ENCODE measurements at regions not wholly inside any gene's neighbourhood (a gene's known extent, or its start where the extent isn't known, plus 50 kb on each side); places are given as distances from the start of the nearest gene placed in this dataset.

DNA sequence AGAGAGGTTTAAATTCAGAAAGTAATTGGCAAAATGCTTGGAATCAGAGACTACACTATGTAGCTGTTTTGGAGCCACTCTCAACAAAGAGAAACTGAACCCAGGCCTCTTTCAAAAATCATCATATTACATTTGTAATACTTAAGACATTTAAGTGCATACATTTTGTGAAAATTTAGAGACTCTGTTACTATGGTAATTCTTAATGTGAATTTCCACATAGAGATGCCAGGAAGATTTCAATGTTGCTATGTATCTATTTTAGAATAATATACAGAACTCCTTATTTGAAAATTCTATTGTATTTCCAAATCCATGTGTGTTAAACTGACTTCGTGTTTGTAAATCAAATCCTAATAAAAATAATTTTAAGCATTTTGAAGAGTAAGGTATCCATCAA lies 1260.9 kb upstream of the C9orf72 start:
- in situ Hi-C loops (cut with HindIII; ENCODE audit: low pct_ligation_motif_present, low pct_unique_long_range_greater_than_20kb, low sequenced_read_pairs) = no loop called here
- no peak for DNase-seq

DNA sequence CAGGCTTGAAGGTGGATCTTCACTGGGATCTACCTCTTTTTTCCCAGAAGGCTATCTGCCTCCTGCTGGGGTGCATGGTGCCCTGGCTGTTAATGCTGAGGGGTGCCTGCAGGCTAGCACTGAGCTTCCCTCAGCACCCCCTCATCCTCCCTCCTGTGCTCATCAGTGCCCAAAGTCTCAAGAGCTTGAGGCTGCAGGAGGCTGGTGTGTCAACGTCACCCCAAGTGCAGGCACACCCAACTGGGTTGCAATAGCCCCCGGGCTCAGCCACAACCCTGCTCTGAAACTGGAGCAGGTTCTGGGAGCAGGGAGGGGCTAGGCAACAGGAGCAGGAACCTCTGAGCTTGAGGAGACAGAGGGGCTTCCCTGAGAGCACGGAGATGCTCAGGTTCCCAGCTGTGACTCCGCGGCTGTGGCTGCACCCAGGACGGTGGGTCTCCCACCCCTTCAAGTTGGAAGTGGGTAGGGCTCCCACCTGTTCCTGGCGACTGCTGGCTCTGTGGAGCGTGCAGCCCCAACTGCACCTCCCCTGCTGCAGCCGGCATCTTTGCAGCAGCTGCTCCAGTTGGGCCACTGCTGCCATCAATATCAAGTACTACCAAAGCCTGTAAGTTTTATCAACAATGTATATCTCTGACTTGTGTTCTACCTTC lies 1266.6 kb upstream of the C9orf72 start:
- in situ Hi-C loops (cut with HindIII; ENCODE audit: low pct_ligation_motif_present, low pct_unique_long_range_greater_than_20kb, low sequenced_read_pairs) = no loop called here
- DNase-seq = no peak

DNA sequence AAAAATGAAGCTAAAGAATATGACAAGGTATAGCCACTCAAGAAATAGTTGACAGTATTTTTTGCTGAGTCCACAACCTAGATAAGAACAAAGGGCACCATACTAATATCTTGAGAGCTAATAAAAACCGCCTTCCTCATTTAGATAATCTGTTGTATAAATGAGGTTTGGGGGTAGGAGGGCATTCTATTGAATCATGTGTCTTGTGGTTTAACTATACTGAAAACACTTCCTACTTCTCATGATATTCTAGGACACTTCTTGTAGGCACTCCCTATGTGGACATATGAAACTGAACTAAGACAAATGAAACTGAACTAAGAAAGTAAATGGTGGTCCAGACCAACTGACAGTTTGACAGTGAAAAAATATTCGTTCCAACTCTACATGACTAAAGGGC lies 1268.5 kb upstream of the C9orf72 start:
- DNase-seq = no peak
- in situ Hi-C loops (cut with HindIII; ENCODE audit: low pct_ligation_motif_present, low pct_unique_long_range_greater_than_20kb, low sequenced_read_pairs) = no loop called here

DNA sequence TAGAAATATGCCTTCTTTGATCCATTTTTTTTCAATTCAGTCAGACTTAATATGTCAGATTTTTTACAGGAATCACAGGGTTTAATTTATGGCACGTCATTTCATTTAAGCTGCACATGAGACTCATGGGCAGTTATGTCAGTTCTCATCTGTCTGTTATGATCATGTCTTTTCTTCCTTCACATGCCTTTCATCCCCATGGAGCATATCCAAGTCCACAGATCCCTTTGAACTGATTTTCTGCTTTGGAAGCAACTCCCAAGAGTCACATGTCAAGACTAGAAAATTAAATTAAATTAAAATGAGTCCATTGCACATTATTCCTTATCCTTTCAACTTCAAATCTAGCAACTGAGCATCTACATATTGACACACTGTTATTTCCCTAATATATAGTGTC lies 1274.0 kb upstream of the C9orf72 start:
- in situ Hi-C loops (cut with HindIII; ENCODE audit: low pct_ligation_motif_present, low pct_unique_long_range_greater_than_20kb, low sequenced_read_pairs) = no loop called here
- DNase-seq = no peak

DNA sequence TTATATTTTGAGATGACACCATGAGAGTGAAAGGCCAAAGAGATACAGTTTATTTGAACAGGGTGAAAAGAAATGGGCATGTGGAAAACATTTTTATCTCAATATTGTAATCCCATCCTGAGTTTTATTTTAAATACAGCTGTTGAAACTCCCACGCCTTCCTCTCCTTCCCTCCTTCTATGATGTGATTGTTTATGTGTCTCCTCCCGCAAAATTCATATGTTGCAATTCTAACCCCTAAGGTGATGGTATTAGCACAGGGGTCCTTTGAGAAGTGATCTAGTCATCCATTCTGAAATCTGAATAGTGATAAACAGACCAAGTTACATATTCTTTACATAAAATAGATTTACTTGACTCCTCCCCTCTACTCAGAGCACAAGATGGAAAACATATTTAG lies 1275.4 kb upstream of the C9orf72 start:
- in situ Hi-C loops (cut with HindIII; ENCODE audit: low pct_ligation_motif_present, low pct_unique_long_range_greater_than_20kb, low sequenced_read_pairs) = no loop called here
- DNase-seq = no peak

DNA sequence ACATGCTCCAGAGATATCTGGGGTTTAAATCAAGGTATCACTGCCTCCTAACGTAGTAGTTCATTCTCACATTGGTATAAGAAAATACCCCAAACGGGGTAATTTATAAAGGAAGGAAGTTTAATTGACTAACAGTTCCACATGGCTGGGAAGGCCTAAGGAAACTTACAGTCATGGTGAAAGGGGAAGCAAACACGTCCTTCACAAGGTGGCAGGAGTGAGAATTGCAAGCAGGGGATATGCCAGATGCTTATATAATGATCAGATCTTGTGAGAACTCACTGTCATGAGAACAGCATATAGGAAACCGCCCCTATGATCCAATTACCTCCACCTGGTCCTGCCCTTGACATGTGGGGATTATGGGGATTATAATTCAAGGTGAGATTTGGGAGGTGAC lies 1280.2 kb upstream of the C9orf72 start:
- DNase-seq = no peak
- in situ Hi-C loops (cut with HindIII; ENCODE audit: low pct_ligation_motif_present, low pct_unique_long_range_greater_than_20kb, low sequenced_read_pairs) = no loop called here

DNA sequence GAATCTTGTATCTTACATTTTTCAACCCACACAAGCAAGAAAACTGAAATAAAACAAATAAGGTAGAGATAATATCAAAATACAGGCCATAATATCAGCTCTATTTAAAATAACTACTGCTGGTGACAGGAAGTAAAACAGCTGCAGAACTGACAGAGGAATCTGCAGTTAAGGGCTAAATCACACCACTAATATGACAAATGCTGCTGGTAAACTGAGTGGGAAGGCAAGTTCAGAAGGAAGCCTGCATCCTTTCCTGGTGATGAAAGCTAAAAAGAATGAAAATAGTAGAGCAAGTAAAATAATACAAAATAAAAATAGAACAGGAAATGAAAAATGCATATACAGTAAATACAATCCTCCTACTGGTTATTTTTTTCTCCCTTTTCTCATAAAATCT lies 1293.7 kb upstream of the C9orf72 start:
- in situ Hi-C loops (cut with HindIII; ENCODE audit: low pct_ligation_motif_present, low pct_unique_long_range_greater_than_20kb, low sequenced_read_pairs) = no loop called here
- DNase-seq = no peak

DNA sequence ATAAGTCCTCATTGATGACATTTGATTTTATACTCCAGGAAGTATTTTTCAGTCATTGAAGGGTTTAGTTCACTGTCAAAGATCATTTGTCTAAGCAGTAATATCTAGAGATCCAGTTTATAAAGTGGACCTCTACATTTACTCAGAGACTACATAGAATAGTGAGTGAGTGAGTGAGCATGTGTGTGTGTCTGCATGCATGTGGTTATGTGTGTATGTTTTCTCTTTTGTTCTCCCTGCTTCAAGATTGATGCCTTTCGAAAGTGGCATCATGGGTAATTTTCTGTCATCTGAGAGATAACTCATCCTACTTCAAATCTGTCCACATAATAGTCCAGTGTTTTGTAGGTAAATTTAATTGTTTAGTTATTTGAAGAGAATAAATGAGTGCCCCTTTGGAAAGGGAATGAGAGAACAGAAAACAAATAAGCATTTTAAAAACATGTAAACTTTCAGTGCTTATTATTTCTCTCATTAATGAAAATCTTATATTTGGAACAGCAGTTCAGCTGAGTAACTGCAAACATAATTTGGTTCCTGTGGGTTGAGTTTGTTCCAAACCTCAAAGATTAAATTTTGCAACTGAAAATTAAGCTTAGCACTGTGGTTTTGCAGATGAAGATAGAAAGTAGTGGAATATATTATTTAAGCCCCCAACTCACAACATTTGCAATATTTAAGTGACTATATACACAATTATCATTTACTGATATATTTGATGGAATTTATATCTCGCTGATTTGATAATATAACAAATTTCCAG lies 1295.1 kb upstream of the C9orf72 start:
- no peak for DNase-seq
- in situ Hi-C loops (cut with HindIII; ENCODE audit: low pct_ligation_motif_present, low pct_unique_long_range_greater_than_20kb, low sequenced_read_pairs) = no loop called here

DNA sequence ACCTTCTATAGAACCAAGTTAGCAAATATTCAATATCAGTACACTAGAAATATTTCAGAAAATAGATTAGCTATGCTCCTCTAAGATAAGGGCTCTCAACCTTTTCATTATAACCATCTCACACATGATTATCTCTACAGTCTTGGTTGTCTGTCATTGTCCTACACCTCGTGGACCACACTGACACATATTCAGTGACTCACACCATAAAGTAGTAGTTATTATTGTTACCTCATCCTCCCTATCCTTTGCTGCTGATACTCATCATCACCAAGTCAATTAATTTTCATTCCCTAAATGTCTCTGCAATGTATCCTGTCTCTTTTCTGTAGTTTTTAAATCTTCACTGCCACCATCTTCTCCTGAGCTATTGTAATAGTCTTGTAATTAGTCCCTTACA lies 1309.2 kb upstream of the C9orf72 start:
- DNase-seq = no peak
- in situ Hi-C loops (cut with HindIII; ENCODE audit: low pct_ligation_motif_present, low pct_unique_long_range_greater_than_20kb, low sequenced_read_pairs) = no loop called here

DNA sequence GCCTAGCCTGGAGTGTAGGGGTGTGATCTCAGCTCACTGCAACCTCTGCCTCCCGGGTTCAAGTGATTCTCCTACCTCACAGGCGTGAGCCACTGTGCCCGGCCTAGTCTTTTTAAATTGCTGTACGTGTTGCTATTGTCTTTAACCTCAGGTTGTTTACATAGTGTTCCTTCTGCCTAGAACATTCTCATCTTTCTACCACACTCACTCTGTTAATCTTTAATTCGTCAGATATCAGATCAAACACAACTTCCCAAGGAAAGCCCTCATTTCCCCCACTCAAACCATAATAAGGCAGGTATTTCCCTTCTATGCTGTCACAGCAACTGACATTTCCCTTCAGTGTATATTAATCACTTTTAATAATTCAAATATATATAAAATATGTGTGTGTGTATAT lies 1310.0 kb upstream of the C9orf72 start:
- no peak for DNase-seq
- in situ Hi-C loops (cut with HindIII; ENCODE audit: low pct_ligation_motif_present, low pct_unique_long_range_greater_than_20kb, low sequenced_read_pairs) = no loop called here

DNA sequence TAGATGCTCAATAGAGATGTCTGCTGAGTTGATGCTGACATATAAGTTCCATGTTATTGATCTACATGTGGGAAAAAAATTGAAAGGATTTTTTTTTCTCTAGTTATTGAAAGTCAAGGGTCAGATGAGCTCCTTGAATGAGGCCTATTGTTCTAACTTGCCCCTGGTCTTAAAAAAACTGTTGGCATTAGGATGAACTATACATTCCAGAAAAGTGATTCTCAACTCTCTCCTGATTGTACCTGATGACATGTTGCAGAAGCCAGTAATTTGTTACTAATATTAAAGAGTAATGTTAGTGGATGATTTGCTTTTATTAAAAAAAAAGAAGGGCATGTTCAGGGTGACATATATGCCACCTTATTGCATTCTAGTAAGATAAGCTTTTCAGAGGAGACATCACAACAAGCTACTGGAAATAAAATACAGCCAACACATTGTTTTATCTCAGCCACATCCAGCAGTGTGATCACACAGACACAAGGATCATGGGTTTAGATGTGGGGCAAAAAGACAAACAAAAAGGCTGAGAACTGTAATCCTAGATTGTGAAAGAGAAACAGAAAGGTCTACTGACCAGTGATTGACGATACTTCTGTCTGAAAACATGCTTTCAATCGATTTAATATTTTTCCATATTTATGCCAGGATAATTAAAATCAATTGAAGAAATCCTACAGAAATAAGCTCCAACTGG lies 1314.1 kb upstream of the C9orf72 start:
- in situ Hi-C loops (cut with HindIII; ENCODE audit: low pct_ligation_motif_present, low pct_unique_long_range_greater_than_20kb, low sequenced_read_pairs) = no loop called here

DNA sequence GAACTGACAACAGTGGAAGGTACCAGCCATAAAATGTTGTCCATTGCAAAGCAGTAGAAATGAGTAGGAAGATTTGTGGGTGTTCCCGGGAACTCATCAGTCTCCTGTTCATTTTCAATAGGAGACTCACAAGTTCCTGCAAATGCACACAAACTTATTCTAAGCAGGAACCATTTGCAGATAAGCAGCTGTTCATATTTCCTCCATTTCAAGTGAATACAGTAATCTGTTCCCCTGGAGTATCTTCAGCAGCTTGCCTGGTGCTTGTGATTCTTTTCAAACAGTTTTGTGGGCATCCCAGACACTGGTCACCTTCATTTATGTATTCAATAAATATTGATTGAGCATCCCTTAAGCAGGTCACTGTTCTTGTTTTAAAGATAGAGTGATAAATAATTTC lies 1315.5 kb upstream of the C9orf72 start:
- in situ Hi-C loops (cut with HindIII; ENCODE audit: low pct_ligation_motif_present, low pct_unique_long_range_greater_than_20kb, low sequenced_read_pairs) = no loop called here
- no peak for DNase-seq

More for the DNA sequence above, 1314.1 kb upstream of the C9orf72 start:
- no peak for DNase-seq

DNA sequence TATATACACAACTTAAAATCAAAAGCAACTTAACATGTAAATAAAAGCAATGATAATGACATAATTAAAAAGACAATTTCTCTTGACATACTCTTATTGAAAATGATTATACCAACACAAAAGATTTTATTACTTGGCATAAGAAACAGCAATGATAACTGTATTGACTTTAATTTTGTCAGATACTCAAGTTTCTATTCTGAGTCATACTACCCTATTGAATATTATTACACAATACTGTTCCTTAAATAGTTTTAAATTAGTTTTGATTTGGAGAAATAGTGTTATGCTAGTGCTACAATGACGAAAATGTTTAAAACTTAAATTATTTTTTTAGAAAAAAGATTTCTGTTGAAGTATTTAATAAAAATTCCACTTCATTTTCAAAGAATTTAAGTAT lies 1319.3 kb upstream of the C9orf72 start:
- in situ Hi-C loops (cut with HindIII; ENCODE audit: low pct_ligation_motif_present, low pct_unique_long_range_greater_than_20kb, low sequenced_read_pairs) = no loop called here
- DNase-seq = no peak

DNA sequence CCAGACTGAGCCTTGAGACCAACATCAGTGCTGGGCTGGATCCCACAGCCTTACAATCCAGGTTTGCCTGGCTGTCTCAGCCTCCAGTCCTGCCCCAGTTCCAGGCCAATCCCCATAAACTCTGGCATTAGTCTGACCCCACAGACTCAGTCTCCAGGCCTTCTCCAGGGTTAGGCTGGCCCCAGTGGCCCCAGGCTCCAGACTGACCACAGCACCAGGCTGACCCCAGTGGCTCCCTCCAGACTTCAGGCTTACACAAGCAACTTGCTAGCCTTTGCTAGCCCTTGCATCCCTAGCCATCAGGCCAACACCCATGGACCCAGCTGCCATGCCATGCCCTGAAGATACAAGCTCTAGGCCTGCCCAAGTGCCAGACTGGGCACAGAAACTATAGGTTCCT lies 1326.0 kb upstream of the C9orf72 start:
- no peak for DNase-seq
- in situ Hi-C loops (cut with HindIII; ENCODE audit: low pct_ligation_motif_present, low pct_unique_long_range_greater_than_20kb, low sequenced_read_pairs) = no loop called here

DNA sequence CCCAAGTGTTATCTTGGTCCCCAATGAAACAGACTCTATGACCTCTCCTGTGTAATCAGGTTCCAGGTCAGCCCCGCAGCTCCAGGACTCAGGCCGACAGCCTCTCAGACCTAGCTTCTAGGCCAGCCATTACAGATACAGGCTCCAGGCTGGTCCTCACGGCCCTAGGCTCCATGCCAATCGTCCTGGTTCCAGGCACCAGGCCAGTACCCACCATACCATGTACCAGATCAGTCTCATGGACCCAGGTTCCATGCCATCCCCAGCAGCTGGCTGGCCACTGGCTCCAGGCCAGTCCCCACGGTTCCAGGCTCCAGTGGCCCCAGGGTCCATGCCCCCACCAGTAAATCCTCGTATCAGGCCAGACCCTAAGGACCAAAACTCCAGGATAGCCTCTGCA lies 1326.6 kb upstream of the C9orf72 start:
- no peak for DNase-seq
- in situ Hi-C loops (cut with HindIII; ENCODE audit: low pct_ligation_motif_present, low pct_unique_long_range_greater_than_20kb, low sequenced_read_pairs) = no loop called here

DNA sequence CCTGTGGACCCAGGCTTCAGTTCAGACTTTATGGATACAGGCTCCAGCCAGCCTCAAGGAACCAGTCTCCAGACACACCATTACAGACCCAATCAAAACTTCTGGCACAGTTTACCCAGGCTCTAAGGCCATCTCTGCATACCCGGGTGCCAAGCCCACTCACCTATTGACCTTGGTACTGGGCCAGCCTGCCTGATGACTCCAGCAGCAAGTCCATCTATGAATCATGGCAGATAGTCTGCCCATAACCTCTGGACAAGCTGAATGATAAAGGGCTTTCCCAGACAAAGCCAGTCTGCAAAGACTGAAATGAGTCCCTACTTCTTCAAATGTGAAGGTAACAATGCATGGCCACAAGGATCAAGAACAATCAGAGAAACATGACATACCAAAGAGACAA lies 1327.1 kb upstream of the C9orf72 start:
- no peak for DNase-seq
- in situ Hi-C loops (cut with HindIII; ENCODE audit: low pct_ligation_motif_present, low pct_unique_long_range_greater_than_20kb, low sequenced_read_pairs) = no loop called here

DNA sequence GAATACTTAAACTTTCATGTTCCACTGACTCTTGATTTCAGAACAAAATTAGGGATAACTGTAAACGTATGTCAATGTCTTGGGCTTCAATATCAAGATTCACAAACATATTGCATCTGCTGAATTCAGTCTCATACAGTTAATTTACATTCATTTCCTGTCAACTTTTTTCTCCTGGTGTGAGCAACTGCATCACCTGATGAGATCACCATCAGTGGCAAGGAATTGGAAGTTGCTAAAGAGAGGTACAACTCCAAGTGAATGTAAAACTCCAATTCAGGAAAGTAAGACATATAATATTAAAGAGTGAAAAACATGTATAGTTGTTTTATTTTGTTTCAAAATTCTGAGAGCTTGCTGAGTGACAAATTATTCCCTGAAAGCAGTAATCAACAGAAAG lies 1336.2 kb upstream of the C9orf72 start:
- DNase-seq = no peak
- in situ Hi-C loops (cut with HindIII; ENCODE audit: low pct_ligation_motif_present, low pct_unique_long_range_greater_than_20kb, low sequenced_read_pairs) = no loop called here

DNA sequence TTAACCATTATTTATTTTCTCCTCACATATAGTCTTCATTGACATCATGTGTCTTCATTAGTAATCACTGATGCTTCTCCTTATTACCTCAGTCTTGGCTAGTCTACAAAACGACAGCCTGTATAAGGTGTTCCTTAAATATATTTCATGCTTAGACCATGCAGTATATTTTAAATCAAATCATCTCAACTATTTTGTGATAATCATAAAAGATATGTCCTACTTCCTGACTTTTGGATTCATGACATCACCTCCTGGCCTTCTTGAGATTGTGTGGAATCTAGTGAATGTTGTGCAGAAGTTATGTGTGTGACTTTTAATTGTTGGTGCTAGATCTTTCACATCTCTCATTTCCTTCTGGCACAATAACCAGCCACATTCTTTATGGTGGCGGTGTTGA lies 1339.3 kb upstream of the C9orf72 start:
- in situ Hi-C loops (cut with HindIII; ENCODE audit: low pct_ligation_motif_present, low pct_unique_long_range_greater_than_20kb, low sequenced_read_pairs) = no loop called here

DNA sequence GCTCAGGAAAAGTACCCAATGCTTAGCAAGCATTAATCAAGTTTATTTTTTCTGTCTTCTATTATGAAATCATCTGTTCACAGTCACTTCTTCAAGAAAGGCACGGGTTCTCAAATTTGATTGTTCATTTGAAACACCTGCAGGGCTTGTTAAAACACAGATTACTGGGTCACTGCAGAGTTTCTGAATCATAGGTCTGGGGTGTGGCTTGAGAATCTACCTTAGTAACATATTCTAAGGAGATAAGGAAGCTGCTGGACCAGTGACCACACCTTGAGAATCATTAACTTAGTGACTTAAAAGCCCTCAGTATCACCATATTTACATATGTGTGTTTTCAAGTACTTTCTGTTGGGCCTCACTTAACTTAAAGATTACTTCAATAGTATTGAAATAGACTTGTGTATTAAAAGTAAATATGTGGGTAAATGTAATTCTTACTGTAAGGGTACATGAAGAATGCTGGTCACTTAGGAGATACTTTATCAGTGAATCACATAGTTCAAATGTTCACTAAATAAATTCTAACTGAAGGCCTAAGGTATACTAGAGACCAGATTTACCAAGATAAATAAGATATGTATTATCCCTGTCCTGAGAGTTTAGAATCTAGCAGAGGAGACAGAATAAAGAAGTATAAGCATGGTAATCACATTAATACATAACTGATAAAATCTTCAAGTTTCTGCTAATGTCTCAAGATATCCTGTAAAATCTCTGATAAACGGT lies 1342.1 kb upstream of the C9orf72 start:
- in situ Hi-C loops (cut with HindIII; ENCODE audit: low pct_ligation_motif_present, low pct_unique_long_range_greater_than_20kb, low sequenced_read_pairs) = no loop called here
- peak; percentile 83 for DNase-seq

More for the DNA sequence above, 1339.3 kb upstream of the C9orf72 start:
- no peak for DNase-seq

All from ACHN (cell line).